ENCODE measurements at regions not wholly inside any gene's neighbourhood (a gene's known extent, or its start where the extent isn't known, plus 50 kb on each side); places are given as distances from the start of the nearest gene placed in this dataset.

- no peak overlapping the region for H3K27ac ChIP-seq (ENCODE audit: low read depth, low read length)
- H3K4me3 Mint-ChIP-seq (ENCODE audit: unreplicated experiment) = no peak overlapping the region
- H3K4me2 ChIP-seq (ENCODE audit: low read length) = no peak overlapping the region
- H3K9ac ChIP-seq (ENCODE audit: low read length) = no peak overlapping the region
- H3K9me3 ChIP-seq (ENCODE audit: insufficient read depth, low read depth, low read length) = no peaks in the 10 kb centered on the region
- no peak overlapping the region for H2AFZ ChIP-seq (ENCODE audit: low read depth, low read length)
- FAIRE-seq (no peak), DNase-seq (ENCODE audit: low read depth) (no peak)
- no peaks in the 10 kb centered on the region for H4K20me1 ChIP-seq (ENCODE audit: insufficient read depth, low read length)
- no peaks in the 10 kb centered on the region for H3K27me3 ChIP-seq (ENCODE audit: insufficient read depth, low read length)
- H3K79me2 ChIP-seq (ENCODE audit: insufficient read depth, low read length) = no peaks in the 10 kb centered on the region
- no peaks in the 10 kb centered on the region for H3K36me3 ChIP-seq (ENCODE audit: insufficient read depth, low read length)
- no peaks in the 10 kb centered on the region for H3K27me3 Mint-ChIP-seq (ENCODE audit: low read depth, unreplicated experiment)
- H3K4me1 ChIP-seq (ENCODE audit: insufficient read depth, low read length) = no peaks in the 10 kb centered on the region
- H3K36me3 Mint-ChIP-seq (ENCODE audit: low read depth, unreplicated experiment) = no peaks in the 10 kb centered on the region
- H3K9me3 Mint-ChIP-seq (ENCODE audit: unreplicated experiment) = no peaks in the 10 kb centered on the region
- H3K4me1 Mint-ChIP-seq (ENCODE audit: low read depth, unreplicated experiment) = no peaks in the 10 kb centered on the region
- TF ChIP-seq CTCF (IDR thresholded peaks at IDR 0.05; ENCODE audit: insufficient read depth, low read depth, low read length) (no peak), EZH2 (IDR thresholded peaks at IDR 0.05; ENCODE audit: insufficient read depth, low read length) (no peak)
- H3K27ac Mint-ChIP-seq (ENCODE audit: unreplicated experiment) = no peak overlapping the region
- no peak overlapping the region for H3K4me3 ChIP-seq (ENCODE audit: insufficient read depth, low read depth, low read length)
Observed at GRCh38 chr4:91653067-91653466, 650.7 kb upstream of the GRID2 start.

GRCh38 chr4:91681091-91681490 lies 622.7 kb upstream of the GRID2 start:
- TF ChIP-seq EZH2 (IDR thresholded peaks at IDR 0.05; ENCODE audit: insufficient read depth, low read length) = no peak
- TF ChIP-seq CTCF (IDR thresholded peaks at IDR 0.05; ENCODE audit: insufficient read depth, low read depth, low read length) = no peak
- Mint-ChIP-seq H3K9me3 (ENCODE audit: unreplicated experiment) (peaks cover 2% of the 10 kb centered on the region), H3K4me1 (ENCODE audit: low read depth, unreplicated experiment) (peaks cover 15% of the 10 kb centered on the region), H3K36me3 (ENCODE audit: low read depth, unreplicated experiment) (no peaks in the 10 kb centered on the region), H3K4me3 (ENCODE audit: unreplicated experiment) (no peak overlapping the region), H3K27me3 (ENCODE audit: low read depth, unreplicated experiment) (no peaks in the 10 kb centered on the region), H3K27ac (ENCODE audit: unreplicated experiment) (peak overlapping the region; percentile 53)
- Histone ChIP-seq H2AFZ (ENCODE audit: low read depth, low read length) (no peak overlapping the region), H3K36me3 (ENCODE audit: insufficient read depth, low read length) (no peaks in the 10 kb centered on the region), H3K4me1 (ENCODE audit: insufficient read depth, low read length) (no peaks in the 10 kb centered on the region), H3K4me3 (ENCODE audit: insufficient read depth, low read depth, low read length) (no peak overlapping the region), H3K4me2 (ENCODE audit: low read length) (no peak overlapping the region), H3K9ac (ENCODE audit: low read length) (no peak overlapping the region), H3K79me2 (ENCODE audit: insufficient read depth, low read length) (no peaks in the 10 kb centered on the region), H3K27ac (ENCODE audit: low read depth, low read length) (no peak overlapping the region), H4K20me1 (ENCODE audit: insufficient read depth, low read length) (no peaks in the 10 kb centered on the region), H3K9me3 (ENCODE audit: insufficient read depth, low read depth, low read length) (no peaks in the 10 kb centered on the region), H3K27me3 (ENCODE audit: insufficient read depth, low read length) (no peaks in the 10 kb centered on the region)
- no peak for DNase-seq (ENCODE audit: low read depth)
- FAIRE-seq = no peak

- Histone ChIP-seq H3K9me3 (ENCODE audit: insufficient read depth, low read depth, low read length) (no peaks in the 10 kb centered on the region), H3K9ac (ENCODE audit: low read length) (no peak overlapping the region), H3K4me1 (ENCODE audit: insufficient read depth, low read length) (no peaks in the 10 kb centered on the region), H3K4me3 (ENCODE audit: insufficient read depth, low read depth, low read length) (no peak overlapping the region), H3K27me3 (ENCODE audit: insufficient read depth, low read length) (no peaks in the 10 kb centered on the region), H3K79me2 (ENCODE audit: insufficient read depth, low read length) (no peaks in the 10 kb centered on the region), H2AFZ (ENCODE audit: low read depth, low read length) (no peak overlapping the region), H3K36me3 (ENCODE audit: insufficient read depth, low read length) (no peaks in the 10 kb centered on the region), H3K4me2 (ENCODE audit: low read length) (no peak overlapping the region), H4K20me1 (ENCODE audit: insufficient read depth, low read length) (no peaks in the 10 kb centered on the region), H3K27ac (ENCODE audit: low read depth, low read length) (no peak overlapping the region)
- Mint-ChIP-seq H3K36me3 (ENCODE audit: low read depth, unreplicated experiment) (no peaks in the 10 kb centered on the region), H3K4me1 (ENCODE audit: low read depth, unreplicated experiment) (peaks cover 17% of the 10 kb centered on the region), H3K9me3 (ENCODE audit: unreplicated experiment) (peaks cover 2% of the 10 kb centered on the region), H3K4me3 (ENCODE audit: unreplicated experiment) (no peak overlapping the region), H3K27ac (ENCODE audit: unreplicated experiment) (peak overlapping the region; percentile 53), H3K27me3 (ENCODE audit: low read depth, unreplicated experiment) (no peaks in the 10 kb centered on the region)
- TF ChIP-seq EZH2 (IDR thresholded peaks at IDR 0.05; ENCODE audit: insufficient read depth, low read length) = no peak
- no peak for TF ChIP-seq CTCF (IDR thresholded peaks at IDR 0.05; ENCODE audit: insufficient read depth, low read depth, low read length)
- no peak for DNase-seq (ENCODE audit: low read depth)
- no peak for FAIRE-seq
Observed at GRCh38 chr4:91681544-91681943, 622.2 kb upstream of the GRID2 start.
